ENCODE measurements at regions not wholly inside any gene's neighbourhood (a gene's known extent, or its start where the extent isn't known, plus 50 kb on each side); places are given as distances from the start of the nearest gene placed in this dataset.

GRCh38 chr13:29711776-29712175, 116.3 kb upstream of the SLC7A1 start:
- no peak overlapping the region for H4K8ac ChIP-seq (replicated peaks; ENCODE audit: insufficient read length, low read depth, low read length)
- H2AK5ac ChIP-seq (ENCODE audit: insufficient read length, low read length) = no peak overlapping the region
- H4K20me1 ChIP-seq (ENCODE audit: control insufficient read depth, insufficient read depth, insufficient read length) = no peaks in the 10 kb centered on the region
- H3K27me3 ChIP-seq (ENCODE audit: insufficient read depth, low read length) = no peaks in the 10 kb centered on the region
- no peaks in the 10 kb centered on the region for H3K23me2 ChIP-seq (ENCODE audit: insufficient read length, low read depth, low read length, poor library complexity, severe bottlenecking)
- H3K4me1 ChIP-seq (ENCODE audit: insufficient read depth, low read length) = no peaks in the 10 kb centered on the region
- Mint-ChIP-seq H3K27ac (no peak overlapping the region), H3K4me3 (no peak overlapping the region), H3K4me1 (peaks cover 0 to 7% of the 10 kb centered on the region in 2 experiments; a peak in 3 of 4 replicates), H3K36me3 (ENCODE audit: insufficient read depth in 1 of 3, low read depth in 3 of 3) (no peaks in the 10 kb centered on the region; a peak in 1 of 7 replicates), H3K27me3 (ENCODE audit: low read depth) (peaks cover 2% of the 10 kb centered on the region; the same call in 1 of the 2 replicates), H3K9me3 (no peaks in the 10 kb centered on the region)
- DNase-seq = no peak
- no peak overlapping the region for H3K4ac ChIP-seq (ENCODE audit: low read depth, low read length)
- no peaks in the 10 kb centered on the region for H3K79me1 ChIP-seq (ENCODE audit: insufficient read depth, low read depth, low read length, poor library complexity, severe bottlenecking)
- no peak overlapping the region for H3K9ac ChIP-seq (ENCODE audit: extremely low read depth, insufficient read length, low read length)
- no peak overlapping the region for H3K27ac ChIP-seq (ENCODE audit: insufficient read length, low read depth, low read length)
- no peak overlapping the region for H4K91ac ChIP-seq (ENCODE audit: insufficient read length, low read depth, low read length)
- H3K14ac ChIP-seq (ENCODE audit: insufficient read depth, low read length) = no peak overlapping the region
- no peak overlapping the region for H2BK20ac ChIP-seq (ENCODE audit: low read depth, low read length, poor library complexity, severe bottlenecking)
- WGBS (ENCODE audit: extremely low coverage, insufficient read length, low lambda C conversion rate) = no CpG with 5 or more reads among the region's 4 CpGs
- no peak overlapping the region for H3K23ac ChIP-seq (ENCODE audit: insufficient read length, low read depth, low read length)
- no peak overlapping the region for H2BK5ac ChIP-seq (ENCODE audit: insufficient read length, low read length)
- H2BK12ac ChIP-seq (ENCODE audit: insufficient read length, low read depth, low read length) = no peak overlapping the region
- H3K18ac ChIP-seq (ENCODE audit: insufficient read length, low read depth, low read length) = no peak overlapping the region
- H3K9me3 ChIP-seq (ENCODE audit: control insufficient read depth, low read depth, low read length) = no peaks in the 10 kb centered on the region
- H2BK120ac ChIP-seq (ENCODE audit: low read depth, low read length, poor library complexity, severe bottlenecking) = no peak overlapping the region
- no peak overlapping the region for H2BK15ac ChIP-seq (ENCODE audit: low read depth, low read length)
- no peak overlapping the region for H3K4me2 ChIP-seq (ENCODE audit: insufficient read depth, insufficient read length, low read length)
- no peak overlapping the region for H3K56ac ChIP-seq (ENCODE audit: insufficient read length, low read depth, low read length)
- H4K5ac ChIP-seq (ENCODE audit: insufficient read length, low read depth, low read length) = no peak overlapping the region
- H2AFZ ChIP-seq (ENCODE audit: low read length) = no peak overlapping the region
- TF ChIP-seq CTCF (conservative IDR thresholded peaks at IDR 0.05) = no peak
- H3T11ph ChIP-seq (ENCODE audit: low read length) = no peak overlapping the region
- no peaks in the 10 kb centered on the region for H3K79me2 ChIP-seq (ENCODE audit: insufficient read depth, low read length)

Measured in H9 (cell line).